ENCODE measurements at regions not wholly inside any gene's neighbourhood (a gene's known extent, or its start where the extent isn't known, plus 50 kb on each side); places are given as distances from the start of the nearest gene placed in this dataset.

- 0 out of 2 replicates have a peak, but pooled peaks have one; percentile 14 for TF ChIP-seq HMG20B (CRISPR knock-in tag; conservative IDR thresholded peaks at IDR 0.05)
- no peak for TF ChIP-seq KAT7 (CRISPR knock-in tag; IDR thresholded peaks at IDR 0.05; ENCODE audit: borderline replicate concordance)
- TF ChIP-seq MEF2D (CRISPR knock-in tag; IDR thresholded peaks at IDR 0.05), result no peak
- TF ChIP-seq RFX3 (CRISPR knock-in tag; IDR thresholded peaks at IDR 0.05), result no peak
Observed at GRCh38 chr22:22425783-22426624, 82.5 kb downstream of the ZNF280B start (continued).

- DNase-seq (ENCODE audit: low spot score) (no peak), ATAC-seq (no peak), FAIRE-seq (no peak)
- BruUV-seq (replicated peaks), result no TSS peak
- no peaks in the 10 kb centered on the region for H3K27me3 ChIP-seq (ENCODE audit: control insufficient read depth in 1 of 2, insufficient read depth in 2 of 2, low read length in 2 of 2)
- CTCF ChIA-PET (ENCODE audit: low intra/inter-chr PET ratio, low total read pairs), result no interaction called here
- no peaks in the 10 kb centered on the region for H4K20me1 ChIP-seq (ENCODE audit: insufficient read depth, low read length)
- in situ Hi-C loops (cut with HindIII; ENCODE audit: extremely low pct_ligation_motif_present, low pct_unique_long_range_greater_than_20kb), result loop anchor here (5.0 kb wide), 1 partner anchor 75 kb away; no protein-coding TSS in a partner anchor
- H3K4me3 ChIP-seq (replicated peaks in 1 of 3; ENCODE audit: insufficient read depth in 1 of 3, low read depth in 2 of 3, low read length in 3 of 3), result 0 out of 6 replicates have a peak overlapping the region, but pooled peaks of 1 of the 3 experiments have one; percentile 52
- no peak for TF ChIP-seq KLF13 (CRISPR knock-in tag; IDR thresholded peaks at IDR 0.05)
- no peak for TF ChIP-seq ZNF660 (CRISPR knock-in tag; IDR thresholded peaks at IDR 0.05; ENCODE audit: borderline replicate concordance, low read depth)
- no peak for TF ChIP-seq SOX13 (IDR thresholded peaks at IDR 0.05)
- TF ChIP-seq SOX13 (CRISPR knock-in tag; conservative IDR thresholded peaks at IDR 0.05 in 1 of 2, IDR thresholded peaks at IDR 0.05 in 1 of 2), result no peak
- no peak for TF ChIP-seq MEIS1 (CRISPR knock-in tag; IDR thresholded peaks at IDR 0.05; ENCODE audit: borderline replicate concordance)
- no peak for TF ChIP-seq ZNF75D (CRISPR knock-in tag; IDR thresholded peaks at IDR 0.05; ENCODE audit: borderline replicate concordance)
- no peak for TF ChIP-seq ZNF713 (CRISPR knock-in tag; IDR thresholded peaks at IDR 0.05)
- TF ChIP-seq HMG20B (CRISPR knock-in tag; conservative IDR thresholded peaks at IDR 0.05), result no peak
- TF ChIP-seq MBD4 (IDR thresholded peaks at IDR 0.05; ENCODE audit: borderline replicate concordance, low read length), result no peak
- no peak for TF ChIP-seq BHLHE40 (IDR thresholded peaks at IDR 0.05; ENCODE audit: low read length)
- no peak for TF ChIP-seq ATRX (CRISPR knock-in tag; IDR thresholded peaks at IDR 0.05; ENCODE audit: borderline replicate concordance)
- TF ChIP-seq ZNF256 (CRISPR knock-in tag; conservative IDR thresholded peaks at IDR 0.05), result no peak
- TF ChIP-seq MZF1 (CRISPR knock-in tag; IDR thresholded peaks at IDR 0.05; ENCODE audit: borderline replicate concordance), result no peak
- no peak for TF ChIP-seq AKAP8 (CRISPR knock-in tag; IDR thresholded peaks at IDR 0.05)
- no peak for TF ChIP-seq AGO2 (optimal IDR thresholded peaks at IDR 0.05; ENCODE audit: low read depth, low read length)
- no peak for TF ChIP-seq ZSCAN12 (CRISPR knock-in tag; IDR thresholded peaks at IDR 0.05)
- no peak for TF ChIP-seq HDAC2 (CRISPR knock-in tag; IDR thresholded peaks at IDR 0.05)
- no peak overlapping the region for H3K27ac ChIP-seq (ENCODE audit: extremely low read length, insufficient read depth, low read length)
- H2AFZ ChIP-seq (ENCODE audit: low read length), result no peak overlapping the region
- no peaks in the 10 kb centered on the region for H3K79me2 ChIP-seq (ENCODE audit: insufficient read depth, low read length)
- no peaks in the 10 kb centered on the region for H3K9me3 ChIP-seq (ENCODE audit: low read length)
- H3K9ac ChIP-seq (ENCODE audit: insufficient read depth, low read depth, low read length), result no peak overlapping the region
- peaks cover 67% of the 10 kb centered on the region for H3K4me1 ChIP-seq (ENCODE audit: insufficient read depth, low read length)
- WGBS (ENCODE audit: low lambda C conversion rate), result 70% methylated on average over 4 of the region's 4 CpGs
- intact Hi-C loops (cut with micrococcal nuclease; ENCODE audit: unreplicated experiment), result no loop called here
- H3K36me3 ChIP-seq (replicated peaks in 1 of 2; ENCODE audit: control insufficient read depth in 1 of 2, insufficient read depth in 2 of 2, low read length in 2 of 2), result no peaks in the 10 kb centered on the region
- H3K4me2 ChIP-seq (ENCODE audit: low read depth, low read length), result peak overlapping the region; percentile 73
- POLR2A ChIA-PET, result no interaction called here
Observed at GRCh38 chr22:22427542-22428065, 80.9 kb downstream of the ZNF280B start.

Data from HepG2 (cell line).